RWPE1 (cell line): ENCODE measurements at regions not wholly inside any gene's neighbourhood (a gene's known extent, or its start where the extent isn't known, plus 50 kb on each side); places are given as distances from the start of the nearest gene placed in this dataset.
"Not testable (repeated sequence)": the region's sequence is repeated elsewhere in the genome, so short reads cannot be mapped to it uniquely, and the experiment has no call there.

Experiments used
- CTCF ChIA-PET: fragments of 350-600 bp; sonication (Branson Sonifier 250); formaldehyde crosslinking; extraction: SDS; loops from one replicate; lab custom pipeline; 2021; lab: Yijun Ruan, JAX
- POLR2A ChIA-PET: fragments of 400-600 bp; formaldehyde crosslinking; extraction: SDS; loops from one replicate; lab custom pipeline; 2020; ENCODE audit warnings: antibody characterized with exemption; ENCODE audit not compliant: low non-redundant PET; lab: Yijun Ruan, JAX
- DNase-seq: peaks from one replicate; pipeline ENCODE4 v3.0.0; 2012; ENCODE audit warnings: low spot score
- H3K27ac ChIP-seq: fragments of 450-650 bp; 2 replicates; pipeline ENCODE4 v1.5.1; 2017
- CTCF ChIP-seq: fragments of 450-650 bp; conservative IDR thresholded peaks from 2 replicates; pipeline ENCODE4 v1.5.1; 2017; ENCODE audit warnings: low read depth, mild to moderate bottlenecking

DNA sequence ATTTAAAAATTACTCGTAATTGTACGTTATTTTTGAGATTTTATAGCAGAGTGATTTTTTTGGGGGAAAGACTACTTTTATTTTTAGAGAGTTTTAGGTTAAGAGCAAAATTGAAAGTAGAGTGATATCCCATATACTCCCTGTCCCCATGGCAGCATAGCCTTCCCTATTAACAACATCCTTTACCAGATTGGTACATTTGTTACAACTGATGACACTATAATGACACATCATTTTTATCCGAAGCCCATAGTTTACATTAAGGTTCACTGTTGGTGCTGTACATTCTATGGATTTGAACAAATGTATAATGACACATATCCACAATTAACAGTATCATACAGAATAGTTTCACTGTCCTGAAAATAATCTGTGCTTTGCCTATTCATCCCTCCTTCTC is 1126.4 kb upstream of the CITED2 start:
- POLR2A ChIA-PET, result no interaction called here
- no peak overlapping the region for H3K27ac ChIP-seq
- no peak for TF ChIP-seq CTCF
- no peak for DNase-seq
- CTCF ChIA-PET, result no interaction called here

DNA sequence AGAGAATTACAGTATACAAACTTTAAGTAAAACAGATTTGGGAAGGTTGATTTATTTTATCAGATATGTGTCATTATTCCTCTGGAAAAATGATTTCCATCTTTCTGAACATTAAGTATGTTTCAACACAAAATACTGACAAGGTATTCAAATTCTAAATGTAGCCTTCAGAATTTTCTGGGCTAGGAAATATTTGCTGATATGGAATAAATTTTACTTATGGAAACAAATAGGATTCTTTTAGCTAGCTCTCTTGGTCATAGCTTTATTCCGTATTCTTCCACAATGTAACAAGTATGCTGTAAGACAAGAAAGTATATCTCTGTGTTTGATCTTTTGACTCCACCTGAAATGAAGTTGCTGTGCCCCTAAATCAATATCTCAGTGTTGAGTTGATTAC is 1125.2 kb upstream of the CITED2 start:
- ChIA-PET POLR2A (no interaction called here), CTCF (interaction anchor here (0.7 kb wide), 1 partner anchor 1130 kb away, joined by 3 read pairs; no protein-coding TSS in a partner anchor)
- DNase-seq, result no peak
- TF ChIP-seq CTCF, result no peak
- no peak overlapping the region for H3K27ac ChIP-seq

DNA sequence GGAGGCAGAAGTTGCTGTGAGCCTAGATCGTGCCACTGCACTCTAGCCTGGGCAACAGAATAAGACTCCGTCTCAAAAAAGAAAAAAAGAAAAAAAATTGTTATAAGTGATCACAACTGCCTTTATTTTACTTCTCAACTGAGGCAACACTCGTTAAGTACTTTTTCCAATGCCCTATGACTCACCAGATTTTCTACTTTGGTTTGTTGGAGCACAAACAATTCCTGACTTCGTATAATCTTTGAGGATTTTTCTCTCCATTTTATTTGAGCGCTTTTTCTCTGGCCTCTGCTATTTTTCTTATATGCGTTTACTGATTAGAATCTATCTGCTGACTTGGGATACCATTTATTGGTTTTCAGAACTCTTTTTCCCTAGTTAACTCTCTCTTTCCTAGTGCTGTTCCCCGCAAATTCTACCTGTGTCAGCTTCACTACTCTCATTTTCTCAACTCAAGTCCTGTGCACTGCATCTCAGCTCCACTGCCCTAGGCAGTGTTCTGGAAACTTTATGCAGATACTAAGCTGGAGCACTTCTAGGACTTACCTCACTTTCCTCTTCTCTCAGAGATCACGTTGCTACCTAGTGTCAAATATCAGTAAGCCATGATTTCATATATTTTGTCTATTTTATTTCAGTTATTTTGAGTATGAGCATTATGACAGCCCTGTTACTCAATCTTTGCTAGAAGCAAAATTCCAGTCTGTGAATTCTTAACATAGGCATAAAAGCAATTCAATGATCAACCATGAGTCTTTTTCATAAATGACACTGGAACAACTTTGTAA is 1120.1 kb upstream of the CITED2 start:
- POLR2A ChIA-PET, result no interaction called here
- CTCF ChIA-PET, result no interaction called here
- no peak overlapping the region for H3K27ac ChIP-seq
- no peak for DNase-seq
- no peak for TF ChIP-seq CTCF

- POLR2A ChIA-PET, DNase-seq, H3K27ac ChIP-seq: not testable (repeated sequence)
- CTCF ChIA-PET, result interaction anchor here (0.6 kb wide), 1 partner anchor 1275 kb away, joined by 3 read pairs; no protein-coding TSS in a partner anchor
Observed at GRCh38 chr6:140493470-140493869, 1119.0 kb upstream of the CITED2 start.

DNA sequence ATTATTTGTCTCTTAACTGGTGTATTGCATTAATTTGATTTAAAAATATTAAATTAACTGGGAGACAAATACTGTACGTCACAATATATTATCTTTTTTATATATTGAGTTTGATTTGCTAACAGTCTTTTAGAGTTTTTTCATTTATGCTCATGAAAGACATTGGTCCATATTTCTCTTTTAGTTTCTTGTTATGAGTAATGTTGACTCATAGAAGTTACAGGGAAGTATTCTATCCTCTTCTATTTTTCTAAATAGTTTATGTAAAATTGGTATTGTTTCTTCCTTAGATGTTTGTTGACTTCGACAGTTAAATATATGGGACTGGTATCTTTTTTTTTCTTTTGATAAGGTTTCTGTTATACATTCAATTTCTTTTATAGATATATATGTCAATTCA is 1115.6 kb upstream of the CITED2 start:
- ChIA-PET POLR2A (no interaction called here), CTCF (no interaction called here)
- no peak for DNase-seq
- H3K27ac ChIP-seq, result no peak overlapping the region
- TF ChIP-seq CTCF, result no peak

- ChIA-PET POLR2A (no interaction called here), CTCF (no interaction called here)
- DNase-seq, result no peak
Observed at GRCh38 chr6:140487586-140487985, 1113.1 kb upstream of the CITED2 start.

More at GRCh38 chr6:140487586-140487985, 1113.1 kb upstream of the CITED2 start:
- TF ChIP-seq CTCF, result no peak
- no peak overlapping the region for H3K27ac ChIP-seq
